HCT116 (cell line): ENCODE measurements at regions not wholly inside any gene's neighbourhood (a gene's known extent, or its start where the extent isn't known, plus 50 kb on each side); places are given as distances from the start of the nearest gene placed in this dataset.

Experiments
- ATAC-seq: fragments of 200-7000 bp; cut with Tn5 transposase; 2 replicates; pipeline ENCODE4 v1.9.1; 2020; ENCODE audit warnings: mild to moderate bottlenecking, moderate library complexity
- BruUV-seq: library from RNA; stranded (reverse); fragments of 400-500 nt; replicated peaks from 2 replicates; lab custom pipeline; 2021; lab: Mats Ljungman, UMichigan
- CTCF ChIA-PET: fragments of 300-600 bp; sonication (Branson Sonifier 250); formaldehyde crosslinking; loops from one replicate; lab custom pipeline; 2021; ENCODE audit warnings: antibody characterized with exemption; lab: Charles Lee
- POLR2A ChIA-PET: fragments of 300-600, 350-600 bp; sonication (Branson Sonifier 250); formaldehyde crosslinking; loops from one replicate; lab custom pipeline; 2021; ENCODE audit warnings: antibody characterized with exemption; lab: Charles Lee
- RAD21 ChIA-PET, 2 experiments: fragments of 300-600 bp; sonication (Branson Sonifier 250); formaldehyde crosslinking; loops; one replicate each; lab custom pipeline; 2023; ENCODE audit warnings: low total read pairs in 2 of 2; ENCODE audit not compliant: uncharacterized antibody in 2 of 2, unreplicated experiment in 2 of 2, low non-redundant PET in 1 of 2; lab: Charles Lee
- DNase-seq: peaks from one replicate; pipeline ENCODE4 v3.0.0-alpha.2; 2010; ENCODE audit warnings: low read depth, low spot score
- H2AFZ ChIP-seq: fragments of 200-600 bp; shearing (Covaris generic), sonication (generic); 2 replicates; pipeline ENCODE4 v1.6.1; 2017; ENCODE audit warnings: low read depth, mixed run types, mixed read lengths, antibody characterized with exemption, low read length; ENCODE audit not compliant: poor library complexity, severe bottlenecking
- H3K27ac ChIP-seq: 2 replicates; pipeline ENCODE4 v1.5.1; 2012; ENCODE audit warnings: low read depth, low read length
- H3K27me3 ChIP-seq: fragments of 200-600 bp; sonication (generic); 2 replicates; pipeline ENCODE4 v1.6.1; 2016; ENCODE audit warnings: mixed run types, low read length, mixed read lengths; ENCODE audit not compliant: insufficient read depth
- H3K36me3 ChIP-seq, 2 experiments: fragments of 200-500 bp in 1 of 2; fragments of 200-600 bp in 1 of 2; sonication (Bioruptor generic) in 1 of 2; sonication (generic) in 1 of 2; 2 replicates each; pipeline versions ENCODE4 v1.5.1 to v1.6.1; 2014 to 2016; ENCODE audit warnings: low read length in 2 of 2, inconsistent platforms in 1 of 2, mixed read lengths in 1 of 2, mixed run types in 1 of 2; ENCODE audit not compliant: insufficient read depth in 2 of 2, control insufficient read depth in 1 of 2
- H3K4me1 ChIP-seq, 2 experiments: fragments of 200-600 bp in 1 of 2; sonication (generic) in 1 of 2; 2 replicates each; pipeline versions ENCODE4 v1.5.1 to v1.6.1; 2012 to 2017; ENCODE audit warnings: low read length in 2 of 2, inconsistent platforms in 1 of 2, mild to moderate bottlenecking in 1 of 2, mixed read lengths in 1 of 2, mixed run types in 1 of 2, moderate library complexity in 1 of 2; ENCODE audit not compliant: insufficient read depth in 2 of 2, control insufficient read depth in 1 of 2
- H3K4me2 ChIP-seq: fragments of 200-600 bp; sonication (generic); 2 replicates; pipeline ENCODE4 v1.6.1; 2017; ENCODE audit warnings: mixed run types, low read length, mixed read lengths
- H3K4me3 ChIP-seq, 2 experiments: fragments of 200-600 bp in 1 of 2; sonication (generic) in 1 of 2; replicated peaks in 1 of 2; 2 replicates each; pipeline ENCODE4 v1.5.1; 2011 to 2016; ENCODE audit warnings: low read length in 2 of 2, control low read depth in 1 of 2, low read depth in 1 of 2, mild to moderate bottlenecking in 1 of 2, mixed read lengths in 1 of 2, mixed run types in 1 of 2
- H3K79me2 ChIP-seq: fragments of 200-600 bp; sonication (generic); 2 replicates; pipeline ENCODE4 v1.6.1; 2017; ENCODE audit warnings: mild to moderate bottlenecking, mixed run types, low read length, moderate library complexity, mixed read lengths; ENCODE audit not compliant: insufficient read depth
- H3K9ac ChIP-seq: fragments of 200-600 bp; sonication (generic); 2 replicates; pipeline ENCODE4 v1.6.1; 2016; ENCODE audit warnings: low read length, mixed read lengths
- H3K9me2 ChIP-seq: fragments of 200-600 bp; sonication (generic), shearing (Covaris generic); 2 replicates; pipeline ENCODE4 v1.6.1; 2017; ENCODE audit warnings: mixed run types, mild to moderate bottlenecking, moderate library complexity; ENCODE audit not compliant: insufficient read depth
- H3K9me3 ChIP-seq, 2 experiments: fragments of 200-500 bp in 1 of 2; fragments of 200-600 bp in 1 of 2; sonication (Bioruptor generic) in 1 of 2; sonication (generic) in 1 of 2; 2 replicates each; pipeline ENCODE4 v1.6.1; 2014 to 2017; ENCODE audit warnings: low read length in 2 of 2, mixed read lengths in 2 of 2, inconsistent platforms in 1 of 2, low read depth in 1 of 2, mild to moderate bottlenecking in 1 of 2, mixed run types in 1 of 2, moderate library complexity in 1 of 2; ENCODE audit not compliant: control insufficient read depth in 1 of 2, insufficient read depth in 1 of 2
- H4K20me1 ChIP-seq: fragments of 200-600 bp; sonication (generic), shearing (Covaris generic); 2 replicates; pipeline ENCODE4 v1.6.1; 2017; ENCODE audit warnings: mixed run types, mild to moderate bottlenecking, moderate library complexity; ENCODE audit not compliant: insufficient read depth
- CBX3 ChIP-seq: IDR thresholded peaks from 2 replicates; pipeline ENCODE4 v1.6.1; 2012; ENCODE audit warnings: low read depth
- CEBPB ChIP-seq: IDR thresholded peaks from 2 replicates; pipeline ENCODE4 v1.6.1; 2012; ENCODE audit warnings: low read depth
- EGR1 ChIP-seq: IDR thresholded peaks from 2 replicates; pipeline ENCODE4 v1.6.1; 2012; ENCODE audit warnings: low read depth
- ELF1 ChIP-seq: IDR thresholded peaks from 2 replicates; pipeline ENCODE4 v1.6.1; 2012; ENCODE audit warnings: low read depth, borderline replicate concordance
- EZH2 ChIP-seq: fragments of 200-600 bp; sonication (generic); IDR thresholded peaks from 2 replicates; pipeline ENCODE4 v1.6.1; 2017; ENCODE audit warnings: antibody characterized with exemption, mixed run types
- EZH2phosphoT487 ChIP-seq: fragments of 200-600 bp; IDR thresholded peaks from 2 replicates; pipeline ENCODE4 v1.6.1; 2018; ENCODE audit warnings: antibody characterized with exemption, borderline replicate concordance
- FOSL1 ChIP-seq: IDR thresholded peaks from 2 replicates; pipeline ENCODE4 v1.6.1; 2012; ENCODE audit warnings: low read depth
- JUND ChIP-seq: IDR thresholded peaks from 2 replicates; pipeline ENCODE4 v1.6.1; 2012
- POLR2A ChIP-seq: IDR thresholded peaks from 2 replicates; pipeline ENCODE4 v1.7.0; 2011; ENCODE audit warnings: borderline replicate concordance; ENCODE audit not compliant: insufficient read depth, insufficient read length; ENCODE audit errors: extremely low read depth
- POLR2AphosphoS5 ChIP-seq: IDR thresholded peaks from 2 replicates; pipeline ENCODE4 v1.6.1; 2011; ENCODE audit warnings: mild to moderate bottlenecking, low read depth, low read length, moderate library complexity
- RAD21 ChIP-seq: IDR thresholded peaks from 2 replicates; pipeline ENCODE4 v1.6.1; 2012; ENCODE audit warnings: low read depth, mild to moderate bottlenecking
- SIN3A ChIP-seq: IDR thresholded peaks from 2 replicates; pipeline ENCODE4 v1.6.1; 2012; ENCODE audit warnings: low read depth
- SP1 ChIP-seq: IDR thresholded peaks from 2 replicates; pipeline ENCODE4 v1.6.1; 2012; ENCODE audit warnings: low read depth
- TCF7L2 ChIP-seq: IDR thresholded peaks from 2 replicates; pipeline ENCODE4 v1.7.0; 2011; ENCODE audit warnings: borderline replicate concordance, inconsistent platforms; ENCODE audit not compliant: insufficient read depth, insufficient read length; ENCODE audit errors: extremely low read depth
- YY1 ChIP-seq: IDR thresholded peaks from 2 replicates; pipeline ENCODE4 v1.6.1; 2011; ENCODE audit warnings: low read length, low read depth, moderate library complexity, mild to moderate bottlenecking; ENCODE audit not compliant: insufficient replicate concordance; ENCODE audit errors: extremely low read depth
- ZFX ChIP-seq: fragments of 450-650 bp; IDR thresholded peaks from 2 replicates; pipeline ENCODE4 v1.6.1; 2017
- ZNF274 ChIP-seq: fragments of 200-500 bp; sonication (Bioruptor generic); IDR thresholded peaks from 2 replicates; pipeline ENCODE4 v1.6.1; 2014; ENCODE audit warnings: mild to moderate bottlenecking, low read depth, low read length, inconsistent platforms
- intact Hi-C: fragments of 100-400 bp; cut with micrococcal nuclease; formaldehyde crosslinking; loops from 2 replicates; pipeline ENCODE4 v1.10.0; 2022
- TF ChIP-seq, protein P1 (sequence below): IDR thresholded peaks from 2 replicates; pipeline ENCODE4 v1.6.1; 2012
- TF ChIP-seq, protein P2 (sequence below): IDR thresholded peaks from 2 replicates; pipeline ENCODE4 v1.6.1; 2011; ENCODE audit warnings: mild to moderate bottlenecking, low read length, moderate library complexity; ENCODE audit not compliant: insufficient replicate concordance; ENCODE audit errors: extremely low read depth
- TF ChIP-seq, protein P3 (sequence below): IDR thresholded peaks from 2 replicates; pipeline ENCODE4 v1.6.1; 2012

DNA sequence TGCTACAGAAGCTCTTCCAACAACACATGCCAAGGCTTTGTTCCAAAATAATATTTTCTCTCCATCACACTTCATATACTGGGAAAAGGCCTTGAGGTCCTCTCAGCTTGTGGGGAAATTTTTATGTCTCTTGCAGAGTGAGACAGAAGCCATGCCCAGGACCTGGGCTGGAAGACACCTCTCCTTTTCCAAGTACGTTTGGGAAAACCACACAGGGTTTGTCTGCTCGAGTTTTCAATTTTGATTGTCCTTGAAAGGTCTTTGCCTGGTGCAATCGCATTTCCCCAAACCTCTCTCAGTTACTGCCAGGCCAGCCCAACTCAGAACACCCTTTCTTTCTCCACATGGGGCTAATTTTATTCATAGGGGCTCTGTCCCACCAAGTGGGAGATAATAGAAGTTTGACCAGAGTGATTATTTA, 272.2 kb downstream of the OSR1 start:
- ATAC-seq: no peak
- POLR2A ChIA-PET: no interaction called here
- BruUV-seq: no TSS peak
- no peaks in the 10 kb centered on the region for H3K27me3 ChIP-seq
- H3K79me2 ChIP-seq: no peaks in the 10 kb centered on the region
- intact Hi-C loops: no loop called here
- no peaks in the 10 kb centered on the region for H3K9me3 ChIP-seq
- no peak overlapping the region for H3K4me3 ChIP-seq
- TF ChIP-seq SIN3A (no peak), FOSL1 (no peak), EGR1 (no peak), POLR2AphosphoS5 (no peak), EZH2phosphoT487 (no peak), YY1 (no peak), RAD21 (no peak), ZFX (no peak), SP1 (no peak), TCF7L2 (no peak), CEBPB (no peak), POLR2A (no peak), EZH2 (no peak), JUND (no peak), ELF1 (no peak), ZNF274 (no peak), CBX3 (no peak)
- TF ChIP-seq, protein P1, sequence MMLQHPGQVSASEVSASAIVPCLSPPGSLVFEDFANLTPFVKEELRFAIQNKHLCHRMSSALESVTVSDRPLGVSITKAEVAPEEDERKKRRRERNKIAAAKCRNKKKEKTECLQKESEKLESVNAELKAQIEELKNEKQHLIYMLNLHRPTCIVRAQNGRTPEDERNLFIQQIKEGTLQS: no peak
- TF ChIP-seq, protein P2, sequence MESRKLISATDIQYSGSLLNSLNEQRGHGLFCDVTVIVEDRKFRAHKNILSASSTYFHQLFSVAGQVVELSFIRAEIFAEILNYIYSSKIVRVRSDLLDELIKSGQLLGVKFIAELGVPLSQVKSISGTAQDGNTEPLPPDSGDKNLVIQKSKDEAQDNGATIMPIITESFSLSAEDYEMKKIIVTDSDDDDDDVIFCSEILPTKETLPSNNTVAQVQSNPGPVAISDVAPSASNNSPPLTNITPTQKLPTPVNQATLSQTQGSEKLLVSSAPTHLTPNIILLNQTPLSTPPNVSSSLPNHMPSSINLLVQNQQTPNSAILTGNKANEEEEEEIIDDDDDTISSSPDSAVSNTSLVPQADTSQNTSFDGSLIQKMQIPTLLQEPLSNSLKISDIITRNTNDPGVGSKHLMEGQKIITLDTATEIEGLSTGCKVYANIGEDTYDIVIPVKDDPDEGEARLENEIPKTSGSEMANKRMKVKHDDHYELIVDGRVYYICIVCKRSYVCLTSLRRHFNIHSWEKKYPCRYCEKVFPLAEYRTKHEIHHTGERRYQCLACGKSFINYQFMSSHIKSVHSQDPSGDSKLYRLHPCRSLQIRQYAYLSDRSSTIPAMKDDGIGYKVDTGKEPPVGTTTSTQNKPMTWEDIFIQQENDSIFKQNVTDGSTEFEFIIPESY: no peak
- TF ChIP-seq, protein P3, sequence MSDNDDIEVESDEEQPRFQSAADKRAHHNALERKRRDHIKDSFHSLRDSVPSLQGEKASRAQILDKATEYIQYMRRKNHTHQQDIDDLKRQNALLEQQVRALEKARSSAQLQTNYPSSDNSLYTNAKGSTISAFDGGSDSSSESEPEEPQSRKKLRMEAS: no peak
- DNase-seq: no peak
- no peak overlapping the region for H3K9ac ChIP-seq
- CTCF ChIA-PET: no interaction called here
- H3K4me2 ChIP-seq: no peak overlapping the region
- H4K20me1 ChIP-seq: no peaks in the 10 kb centered on the region
- H3K9me2 ChIP-seq: no peaks in the 10 kb centered on the region
- RAD21 ChIA-PET: no interaction called here
- no peak overlapping the region for H3K27ac ChIP-seq
- H3K36me3 ChIP-seq: no peaks in the 10 kb centered on the region
- H3K4me1 ChIP-seq: peaks cover 0 to 5% of the 10 kb centered on the region in 2 experiments; a peak in 1 of 4 replicates
- H2AFZ ChIP-seq: no peak overlapping the region
